Panc1 (cell line): ENCODE measurements at regions not wholly inside any gene's neighbourhood (a gene's known extent, or its start where the extent isn't known, plus 50 kb on each side); places are given as distances from the start of the nearest gene placed in this dataset.
A peak's percentile ranks its signal among the peaks of the same experiment; 100 is the strongest.

Experiments used
- ATAC-seq: fragments of 200-7000 bp; cut with Tn5 transposase; 2 replicates; pipeline ENCODE4 v1.9.1; 2020; ENCODE audit warnings: mild to moderate bottlenecking, moderate library complexity
- BruUV-seq: library from RNA; stranded (reverse); fragments of 400-500 nt; replicated peaks from 2 replicates; lab custom pipeline; 2021; lab: Mats Ljungman, UMichigan
- CTCF ChIA-PET: fragments of 300-600 bp; sonication (Branson Sonifier 250); formaldehyde crosslinking; loops from one replicate; lab custom pipeline; 2022; ENCODE audit warnings: antibody characterized with exemption; lab: Charles Lee
- POLR2A ChIA-PET: fragments of 300-600 bp; sonication (Branson Sonifier 250); formaldehyde crosslinking; loops from one replicate; lab custom pipeline; 2022; ENCODE audit warnings: antibody characterized with exemption; lab: Charles Lee
- DNase-seq: peaks from one replicate; pipeline ENCODE4 v3.0.0-alpha.2; 2010; ENCODE audit warnings: low read depth, low spot score
- H3K27ac ChIP-seq: 2 replicates; pipeline ENCODE4 v1.5.1; 2011; ENCODE audit warnings: mild to moderate bottlenecking, low read length, inconsistent platforms
- H3K27me3 ChIP-seq: fragments of 200-500 bp; sonication (Bioruptor generic); 2 replicates; pipeline ENCODE4 v1.6.0; 2014; ENCODE audit warnings: low read length, inconsistent platforms; ENCODE audit not compliant: control insufficient read depth, insufficient read depth
- H3K36me3 ChIP-seq: fragments of 200-500 bp; sonication (Bioruptor generic); 2 replicates; pipeline ENCODE4 v1.5.1; 2014; ENCODE audit warnings: inconsistent platforms, mild to moderate bottlenecking, low read length, moderate library complexity; ENCODE audit not compliant: control insufficient read depth, insufficient read depth
- H3K4me1 ChIP-seq: 2 replicates; pipeline ENCODE4 v1.5.1; 2011; ENCODE audit warnings: inconsistent platforms, mild to moderate bottlenecking, low read length, moderate library complexity; ENCODE audit not compliant: control insufficient read depth, insufficient read depth
- H3K4me3 ChIP-seq, 2 experiments: 2 replicates each; pipeline ENCODE4 v1.5.1; 2011 to 2012; ENCODE audit warnings: low read depth in 2 of 2, low read length in 2 of 2, mild to moderate bottlenecking in 2 of 2, inconsistent platforms in 1 of 2, moderate library complexity in 1 of 2
- H3K9me3 ChIP-seq: fragments of 200-500 bp; sonication (Bioruptor generic); 2 replicates; pipeline ENCODE4 v1.5.1; 2014; ENCODE audit warnings: low read depth, mild to moderate bottlenecking, inconsistent platforms, low read length, moderate library complexity; ENCODE audit not compliant: control insufficient read depth, insufficient read depth
- POLR2AphosphoS5 ChIP-seq: IDR thresholded peaks from 2 replicates; pipeline ENCODE4 v1.6.1; 2012; ENCODE audit warnings: mild to moderate bottlenecking, low read depth, low read length, moderate library complexity
- SIN3A ChIP-seq: IDR thresholded peaks from 2 replicates; pipeline ENCODE4 v1.6.1; 2012; ENCODE audit warnings: low read depth, mild to moderate bottlenecking, low read length, moderate library complexity, borderline replicate concordance; ENCODE audit not compliant: insufficient read depth
- TCF7L2 ChIP-seq: IDR thresholded peaks from 2 replicates; pipeline ENCODE4 v1.6.1; 2011; ENCODE audit warnings: mild to moderate bottlenecking, low read depth, low read length, inconsistent platforms
- in situ Hi-C: cut with HindIII; loops from 2 replicates; pipeline ENCODE4 v1.10.0; 2016; ENCODE audit warnings: low sequenced_read_pairs, low pct_unique_long_range_greater_than_20kb
- intact Hi-C: fragments of 100-400 bp; cut with micrococcal nuclease; formaldehyde crosslinking; loops from one replicate; pipeline ENCODE4 v1.10.0; 2022; ENCODE audit not compliant: unreplicated experiment
- TF ChIP-seq, protein P1 (sequence below): fragments of 450-650 bp; IDR thresholded peaks from 2 replicates; pipeline ENCODE4 v1.5.1; 2017; ENCODE audit warnings: mild to moderate bottlenecking
- TF ChIP-seq, protein P2 (sequence below), 2 experiments: IDR thresholded peaks; 2 replicates each; pipeline ENCODE4 v1.6.1; 2011 to 2012; ENCODE audit warnings: low read depth in 2 of 2, control low read depth in 1 of 2, low read length in 1 of 2, mild to moderate bottlenecking in 1 of 2, moderate library complexity in 1 of 2; ENCODE audit not compliant: insufficient read depth in 1 of 2

DNA sequence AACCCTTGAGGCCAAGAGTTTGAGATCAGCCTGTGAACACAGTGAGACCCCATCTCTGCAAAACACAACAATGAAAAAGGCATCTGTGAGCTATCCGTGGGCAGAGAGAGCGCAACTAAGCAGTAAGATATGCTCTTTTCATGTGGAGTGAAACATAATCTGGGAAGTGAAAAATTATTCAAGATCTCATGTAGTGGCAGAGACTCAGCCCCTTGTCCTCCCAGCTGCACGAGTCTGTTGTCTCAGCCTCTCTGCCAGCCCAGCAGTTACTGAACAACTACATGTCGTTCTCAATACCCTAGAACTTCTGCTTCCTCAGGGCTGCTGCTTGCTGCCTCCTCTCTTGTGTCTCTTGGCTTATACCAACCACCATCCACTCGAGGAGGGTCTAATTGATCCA lies 61.3 kb upstream of the WDR26 start:
- no TSS peak for BruUV-seq
- POLR2A ChIA-PET = no interaction called here

DNA sequence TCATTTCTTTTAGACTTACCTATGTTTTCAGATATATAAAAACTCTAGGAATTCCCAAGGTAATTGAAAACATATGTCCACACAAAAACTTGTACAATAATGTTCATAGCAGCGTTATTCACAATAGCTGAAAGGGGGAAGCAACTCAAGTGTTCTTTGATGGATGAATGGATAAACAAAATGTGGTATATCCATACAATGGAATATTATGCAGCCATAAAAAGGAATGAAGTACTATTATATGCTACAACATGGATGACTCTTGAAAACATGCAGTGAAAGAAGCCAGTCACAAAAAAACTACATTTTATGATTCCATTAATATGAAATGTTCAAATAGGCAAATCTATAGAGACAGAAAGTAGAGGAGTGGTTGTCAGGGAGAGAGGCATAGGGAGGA lies 62.2 kb upstream of the WDR26 start:
- no peak for DNase-seq
- no peaks in the 10 kb centered on the region for H3K36me3 ChIP-seq
- BruUV-seq = no TSS peak
- CTCF ChIA-PET = no interaction called here
- TF ChIP-seq POLR2AphosphoS5 = no peak
- no peaks in the 10 kb centered on the region for H3K27me3 ChIP-seq
- H3K9me3 ChIP-seq = peaks cover 9% of the 10 kb centered on the region; the same call in 1 of the 2 replicates
- POLR2A ChIA-PET = no interaction called here
- in situ Hi-C loops (no loop called here), intact Hi-C loops (no loop called here)
- no peak for ATAC-seq
- no peak overlapping the region for H3K4me3 ChIP-seq
- H3K4me1 ChIP-seq = peaks cover 27% of the 10 kb centered on the region
- H3K27ac ChIP-seq = peak overlapping the region; percentile 32; the same call in 1 of the 2 replicates

More for the DNA sequence above, 61.3 kb upstream of the WDR26 start:
- peak overlapping the region; percentile 41; the same call in 1 of the 2 replicates for H3K27ac ChIP-seq
- DNase-seq (no peak), ATAC-seq (no peak)
- TF ChIP-seq, protein P1, sequence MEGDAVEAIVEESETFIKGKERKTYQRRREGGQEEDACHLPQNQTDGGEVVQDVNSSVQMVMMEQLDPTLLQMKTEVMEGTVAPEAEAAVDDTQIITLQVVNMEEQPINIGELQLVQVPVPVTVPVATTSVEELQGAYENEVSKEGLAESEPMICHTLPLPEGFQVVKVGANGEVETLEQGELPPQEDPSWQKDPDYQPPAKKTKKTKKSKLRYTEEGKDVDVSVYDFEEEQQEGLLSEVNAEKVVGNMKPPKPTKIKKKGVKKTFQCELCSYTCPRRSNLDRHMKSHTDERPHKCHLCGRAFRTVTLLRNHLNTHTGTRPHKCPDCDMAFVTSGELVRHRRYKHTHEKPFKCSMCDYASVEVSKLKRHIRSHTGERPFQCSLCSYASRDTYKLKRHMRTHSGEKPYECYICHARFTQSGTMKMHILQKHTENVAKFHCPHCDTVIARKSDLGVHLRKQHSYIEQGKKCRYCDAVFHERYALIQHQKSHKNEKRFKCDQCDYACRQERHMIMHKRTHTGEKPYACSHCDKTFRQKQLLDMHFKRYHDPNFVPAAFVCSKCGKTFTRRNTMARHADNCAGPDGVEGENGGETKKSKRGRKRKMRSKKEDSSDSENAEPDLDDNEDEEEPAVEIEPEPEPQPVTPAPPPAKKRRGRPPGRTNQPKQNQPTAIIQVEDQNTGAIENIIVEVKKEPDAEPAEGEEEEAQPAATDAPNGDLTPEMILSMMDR = no peak
- TF ChIP-seq, protein P2, sequence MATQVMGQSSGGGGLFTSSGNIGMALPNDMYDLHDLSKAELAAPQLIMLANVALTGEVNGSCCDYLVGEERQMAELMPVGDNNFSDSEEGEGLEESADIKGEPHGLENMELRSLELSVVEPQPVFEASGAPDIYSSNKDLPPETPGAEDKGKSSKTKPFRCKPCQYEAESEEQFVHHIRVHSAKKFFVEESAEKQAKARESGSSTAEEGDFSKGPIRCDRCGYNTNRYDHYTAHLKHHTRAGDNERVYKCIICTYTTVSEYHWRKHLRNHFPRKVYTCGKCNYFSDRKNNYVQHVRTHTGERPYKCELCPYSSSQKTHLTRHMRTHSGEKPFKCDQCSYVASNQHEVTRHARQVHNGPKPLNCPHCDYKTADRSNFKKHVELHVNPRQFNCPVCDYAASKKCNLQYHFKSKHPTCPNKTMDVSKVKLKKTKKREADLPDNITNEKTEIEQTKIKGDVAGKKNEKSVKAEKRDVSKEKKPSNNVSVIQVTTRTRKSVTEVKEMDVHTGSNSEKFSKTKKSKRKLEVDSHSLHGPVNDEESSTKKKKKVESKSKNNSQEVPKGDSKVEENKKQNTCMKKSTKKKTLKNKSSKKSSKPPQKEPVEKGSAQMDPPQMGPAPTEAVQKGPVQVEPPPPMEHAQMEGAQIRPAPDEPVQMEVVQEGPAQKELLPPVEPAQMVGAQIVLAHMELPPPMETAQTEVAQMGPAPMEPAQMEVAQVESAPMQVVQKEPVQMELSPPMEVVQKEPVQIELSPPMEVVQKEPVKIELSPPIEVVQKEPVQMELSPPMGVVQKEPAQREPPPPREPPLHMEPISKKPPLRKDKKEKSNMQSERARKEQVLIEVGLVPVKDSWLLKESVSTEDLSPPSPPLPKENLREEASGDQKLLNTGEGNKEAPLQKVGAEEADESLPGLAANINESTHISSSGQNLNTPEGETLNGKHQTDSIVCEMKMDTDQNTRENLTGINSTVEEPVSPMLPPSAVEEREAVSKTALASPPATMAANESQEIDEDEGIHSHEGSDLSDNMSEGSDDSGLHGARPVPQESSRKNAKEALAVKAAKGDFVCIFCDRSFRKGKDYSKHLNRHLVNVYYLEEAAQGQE (IDR thresholded peaks at IDR 0.05; ENCODE audit: insufficient read depth in 1 of 2, low read depth in 2 of 2, low read length in 1 of 2) = no peak
- no peak for TF ChIP-seq SIN3A
- no peak for TF ChIP-seq POLR2AphosphoS5
- TF ChIP-seq TCF7L2 = no peak
- H3K27me3 ChIP-seq = no peaks in the 10 kb centered on the region
- peaks cover 9% of the 10 kb centered on the region; the same call in 1 of the 2 replicates for H3K9me3 ChIP-seq
- H3K36me3 ChIP-seq = no peaks in the 10 kb centered on the region
- CTCF ChIA-PET = no interaction called here
- peaks cover 25% of the 10 kb centered on the region for H3K4me1 ChIP-seq
- in situ Hi-C loops (no loop called here), intact Hi-C loops (no loop called here)
- no peak overlapping the region for H3K4me3 ChIP-seq
